GM13977 (cell line): ENCODE measurements at regions not wholly inside any gene's neighbourhood (a gene's known extent, or its start where the extent isn't known, plus 50 kb on each side); places are given as distances from the start of the nearest gene placed in this dataset.

Source experiments
- DNase-seq: peaks from one replicate; pipeline ENCODE4 v3.0.0; 2012; ENCODE audit warnings: low spot score
- in situ Hi-C: fragments of 300-500 bp; cut with MboI; formaldehyde crosslinking; loops from one replicate; pipeline ENCODE4 v1.12.0; 2022; ENCODE audit warnings: low sequenced_read_pairs, low pct_unique_long_range_greater_than_20kb, mixed read lengths, inconsistent platforms; ENCODE audit not compliant: unreplicated experiment
- TF ChIP-seq, protein P1 (sequence below): IDR thresholded peaks from 2 replicates; pipeline ENCODE4 v1.5.1; 2012; ENCODE audit warnings: mild to moderate bottlenecking, control low read depth; ENCODE audit not compliant: insufficient read depth; ENCODE audit errors: extremely low read depth, missing control alignments

GRCh38 chr2:8566774-8567468, 114.9 kb upstream of the ID2 start:
- in situ Hi-C loops, result no loop called here
- no peak for DNase-seq
- TF ChIP-seq, protein P1, sequence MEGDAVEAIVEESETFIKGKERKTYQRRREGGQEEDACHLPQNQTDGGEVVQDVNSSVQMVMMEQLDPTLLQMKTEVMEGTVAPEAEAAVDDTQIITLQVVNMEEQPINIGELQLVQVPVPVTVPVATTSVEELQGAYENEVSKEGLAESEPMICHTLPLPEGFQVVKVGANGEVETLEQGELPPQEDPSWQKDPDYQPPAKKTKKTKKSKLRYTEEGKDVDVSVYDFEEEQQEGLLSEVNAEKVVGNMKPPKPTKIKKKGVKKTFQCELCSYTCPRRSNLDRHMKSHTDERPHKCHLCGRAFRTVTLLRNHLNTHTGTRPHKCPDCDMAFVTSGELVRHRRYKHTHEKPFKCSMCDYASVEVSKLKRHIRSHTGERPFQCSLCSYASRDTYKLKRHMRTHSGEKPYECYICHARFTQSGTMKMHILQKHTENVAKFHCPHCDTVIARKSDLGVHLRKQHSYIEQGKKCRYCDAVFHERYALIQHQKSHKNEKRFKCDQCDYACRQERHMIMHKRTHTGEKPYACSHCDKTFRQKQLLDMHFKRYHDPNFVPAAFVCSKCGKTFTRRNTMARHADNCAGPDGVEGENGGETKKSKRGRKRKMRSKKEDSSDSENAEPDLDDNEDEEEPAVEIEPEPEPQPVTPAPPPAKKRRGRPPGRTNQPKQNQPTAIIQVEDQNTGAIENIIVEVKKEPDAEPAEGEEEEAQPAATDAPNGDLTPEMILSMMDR, result no peak

DNA sequence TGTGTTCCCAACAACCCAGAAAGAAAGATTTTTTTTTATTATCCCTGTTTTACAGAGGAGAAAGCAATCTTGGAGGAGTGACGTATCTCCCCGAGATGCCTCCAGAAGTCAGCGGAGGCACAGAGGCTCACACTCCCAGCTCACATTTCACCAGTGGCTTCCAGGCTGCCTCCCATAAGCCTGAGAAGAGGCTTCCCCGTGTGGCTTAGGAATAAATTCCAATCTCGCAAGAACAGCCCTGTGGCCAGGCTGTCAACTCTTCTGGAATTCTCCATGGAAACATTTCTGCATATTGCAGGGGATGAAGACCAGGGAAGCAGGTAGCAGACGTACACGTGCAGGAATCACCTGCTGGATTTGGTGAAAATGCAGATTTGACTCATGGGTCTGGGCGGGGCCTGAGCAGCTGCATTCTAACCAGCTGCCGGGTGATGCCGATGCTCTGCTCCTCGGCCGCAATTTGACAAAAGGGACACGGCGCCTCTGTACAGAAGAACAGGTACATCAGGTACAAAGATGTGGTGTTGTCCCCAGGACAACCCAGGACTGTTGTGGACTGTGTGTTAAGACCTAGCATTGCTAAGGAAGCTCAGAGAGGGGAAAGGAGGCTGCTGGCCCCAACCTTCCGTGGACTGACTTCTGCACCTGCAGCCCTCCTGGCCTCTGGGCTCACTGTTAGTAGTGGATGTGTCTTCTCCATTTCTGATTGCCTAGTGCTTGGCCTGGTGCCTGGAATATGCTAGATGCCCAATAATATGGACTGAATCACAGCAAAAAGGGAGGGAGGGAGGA, 114.2 kb upstream of the ID2 start:
- in situ Hi-C loops, result no loop called here

GRCh38 chr2:8568543-8569302, 113.1 kb upstream of the ID2 start:
- in situ Hi-C loops, result no loop called here
- DNase-seq, result no peak
- TF ChIP-seq, protein P1, result no peak

More for the DNA sequence above, 114.2 kb upstream of the ID2 start:
- DNase-seq, result no peak
- TF ChIP-seq, protein P1, result no peak

- DNase-seq, result no peak
- TF ChIP-seq, protein P1, result no peak
Observed at GRCh38 chr2:8569332-8569930, 112.4 kb upstream of the ID2 start.

GRCh38 chr2:8570637-8571036, 111.2 kb upstream of the ID2 start:
- in situ Hi-C loops, result no loop called here
- TF ChIP-seq, protein P1, result no peak
- no peak for DNase-seq

More at GRCh38 chr2:8569332-8569930, 112.4 kb upstream of the ID2 start:
- in situ Hi-C loops, result no loop called here

- DNase-seq, result no peak
- in situ Hi-C loops, result no loop called here
- TF ChIP-seq, protein P1, result no peak
Observed at GRCh38 chr2:8571301-8571791, 110.5 kb upstream of the ID2 start.
